A549 (cell line): ENCODE measurements at regions not wholly inside any gene's neighbourhood (a gene's known extent, or its start where the extent isn't known, plus 50 kb on each side); places are given as distances from the start of the nearest gene placed in this dataset.

Experiments used
- CEBPB ChIP-seq, 2 experiments: fragments of >200 bp in 1 of 2; sonication (Bioruptor Twin) in 1 of 2; formaldehyde crosslinking in 1 of 2; IDR thresholded peaks; 2 replicates each; pipeline ENCODE4 v1.6.1; 2012 to 2016
- CTCF ChIP-seq: fragments of >200 bp; sonication (Bioruptor Twin); formaldehyde crosslinking; IDR thresholded peaks from 3 replicates; pipeline ENCODE4 v1.5.1; 2016
- HES2 ChIP-seq: fragments of >200 bp; sonication (Bioruptor Twin); formaldehyde crosslinking; IDR thresholded peaks from 2 replicates; pipeline ENCODE4 v1.6.1; 2016
- RFX5 ChIP-seq: fragments of 450-650 bp; IDR thresholded peaks from 2 replicates; pipeline ENCODE4 v1.7.1; 2014; ENCODE audit warnings: antibody characterized with exemption, mild to moderate bottlenecking, moderate library complexity
- TF ChIP-seq, protein P1 (sequence below): fragments of 200-600 bp; sonication (generic); IDR thresholded peaks from 2 replicates; pipeline ENCODE4 v1.6.1; 2016; ENCODE audit warnings: antibody characterized with exemption, mild to moderate bottlenecking, moderate library complexity

DNA sequence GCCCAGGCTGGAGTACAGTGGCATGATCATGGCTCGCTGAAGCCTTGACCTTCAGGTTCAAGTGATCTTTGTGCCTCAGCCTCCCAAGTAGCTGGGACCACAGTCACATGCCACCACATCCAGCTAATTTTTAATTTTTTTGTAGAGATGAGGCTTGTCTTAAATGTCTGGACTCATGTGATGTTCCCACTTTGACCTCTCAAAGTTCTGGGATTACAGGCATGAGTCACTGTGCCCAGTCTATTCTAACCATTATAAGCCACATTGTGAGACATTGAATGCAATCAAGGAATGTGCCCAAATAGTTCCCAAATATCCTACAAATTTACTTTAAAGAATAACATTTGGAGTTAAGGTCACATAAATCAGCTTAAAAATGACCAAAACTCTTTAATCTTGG is 130.7 kb upstream of the ARID2 start:
- TF ChIP-seq CTCF (no peak), HES2 (no peak), RFX5 (no peak), CEBPB (IDR thresholded peaks at IDR 0.05) (no peak)
- TF ChIP-seq, protein P1, sequence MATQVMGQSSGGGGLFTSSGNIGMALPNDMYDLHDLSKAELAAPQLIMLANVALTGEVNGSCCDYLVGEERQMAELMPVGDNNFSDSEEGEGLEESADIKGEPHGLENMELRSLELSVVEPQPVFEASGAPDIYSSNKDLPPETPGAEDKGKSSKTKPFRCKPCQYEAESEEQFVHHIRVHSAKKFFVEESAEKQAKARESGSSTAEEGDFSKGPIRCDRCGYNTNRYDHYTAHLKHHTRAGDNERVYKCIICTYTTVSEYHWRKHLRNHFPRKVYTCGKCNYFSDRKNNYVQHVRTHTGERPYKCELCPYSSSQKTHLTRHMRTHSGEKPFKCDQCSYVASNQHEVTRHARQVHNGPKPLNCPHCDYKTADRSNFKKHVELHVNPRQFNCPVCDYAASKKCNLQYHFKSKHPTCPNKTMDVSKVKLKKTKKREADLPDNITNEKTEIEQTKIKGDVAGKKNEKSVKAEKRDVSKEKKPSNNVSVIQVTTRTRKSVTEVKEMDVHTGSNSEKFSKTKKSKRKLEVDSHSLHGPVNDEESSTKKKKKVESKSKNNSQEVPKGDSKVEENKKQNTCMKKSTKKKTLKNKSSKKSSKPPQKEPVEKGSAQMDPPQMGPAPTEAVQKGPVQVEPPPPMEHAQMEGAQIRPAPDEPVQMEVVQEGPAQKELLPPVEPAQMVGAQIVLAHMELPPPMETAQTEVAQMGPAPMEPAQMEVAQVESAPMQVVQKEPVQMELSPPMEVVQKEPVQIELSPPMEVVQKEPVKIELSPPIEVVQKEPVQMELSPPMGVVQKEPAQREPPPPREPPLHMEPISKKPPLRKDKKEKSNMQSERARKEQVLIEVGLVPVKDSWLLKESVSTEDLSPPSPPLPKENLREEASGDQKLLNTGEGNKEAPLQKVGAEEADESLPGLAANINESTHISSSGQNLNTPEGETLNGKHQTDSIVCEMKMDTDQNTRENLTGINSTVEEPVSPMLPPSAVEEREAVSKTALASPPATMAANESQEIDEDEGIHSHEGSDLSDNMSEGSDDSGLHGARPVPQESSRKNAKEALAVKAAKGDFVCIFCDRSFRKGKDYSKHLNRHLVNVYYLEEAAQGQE, result no peak
